DND-41 (cell line): ENCODE measurements at regions not wholly inside any gene's neighbourhood (a gene's known extent, or its start where the extent isn't known, plus 50 kb on each side); places are given as distances from the start of the nearest gene placed in this dataset.

Experiments
- CTCF ChIP-seq: IDR thresholded peaks from 2 replicates; pipeline ENCODE4 v1.5.1; 2012; ENCODE audit warnings: borderline replicate concordance, low read length, moderate library complexity, mild to moderate bottlenecking; ENCODE audit not compliant: poor library complexity, severe bottlenecking; ENCODE audit errors: extremely low read depth
- EZH2 ChIP-seq: IDR thresholded peaks from 3 replicates; pipeline ENCODE4 v1.6.1; 2012; ENCODE audit warnings: borderline replicate concordance, low read depth, mild to moderate bottlenecking, moderate library complexity, low read length, inconsistent platforms; ENCODE audit not compliant: severe bottlenecking

DNA sequence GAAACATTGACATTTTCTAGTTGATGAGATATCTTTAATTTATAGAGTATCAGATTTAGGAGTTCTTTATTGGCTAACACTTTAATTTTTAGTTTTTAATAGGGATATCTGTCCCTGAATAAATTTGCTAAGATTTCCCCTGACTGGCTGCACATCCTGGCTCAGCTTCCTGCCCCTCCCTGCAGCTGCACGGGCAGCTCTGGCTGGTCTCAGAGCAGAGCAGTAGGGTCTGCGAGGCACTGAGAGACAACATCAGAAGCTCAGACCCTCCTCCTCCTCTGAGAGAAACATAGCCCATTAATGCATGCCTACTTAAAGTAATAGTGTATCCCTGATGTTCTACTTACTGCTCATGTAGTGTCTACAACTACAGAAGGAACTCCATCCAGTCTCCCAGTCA, 139.2 kb downstream of the TNFSF13B start:
- TF ChIP-seq CTCF (no peak), EZH2 (no peak)
